Suppressor macrophage treated with lipopolysaccharide for 1 hour (primary cell): ENCODE measurements at regions not wholly inside any gene's neighbourhood (a gene's known extent, or its start where the extent isn't known, plus 50 kb on each side); places are given as distances from the start of the nearest gene placed in this dataset.
A peak's percentile ranks its signal among the peaks of the same experiment; 100 is the strongest.

ENCODE experiments used
- DNase-seq, 3 donors: peaks; one replicate each; pipeline ENCODE4 v3.0.0-alpha.2; 2020 to 2022

- DNase-seq, result no peak
Observed at GRCh38 chr11:70712471-70712870, 314.1 kb downstream of the CTTN start.

- DNase-seq, result no peak
Observed at GRCh38 chr11:70713086-70713835, 314.9 kb downstream of the CTTN start.

- no peak for DNase-seq
Observed at GRCh38 chr11:70713988-70714665, 315.8 kb downstream of the CTTN start.

GRCh38 chr11:70715166-70715951, 317.0 kb downstream of the CTTN start:
- no peak for DNase-seq

- DNase-seq, result no peak
Observed at GRCh38 chr11:70716216-70716615, 317.9 kb downstream of the CTTN start.

GRCh38 chr11:70716986-70717775, 318.9 kb downstream of the CTTN start:
- DNase-seq, result no peak

- DNase-seq, result no peak
Observed at GRCh38 chr11:70717936-70718595, 319.7 kb downstream of the CTTN start.

- no peak for DNase-seq
Observed at GRCh38 chr11:70719516-70719915, 321.2 kb downstream of the CTTN start.

GRCh38 chr11:70720281-70720680, 322.0 kb downstream of the CTTN start:
- no peak for DNase-seq

- DNase-seq, result no peak
Observed at GRCh38 chr11:70721006-70721405, 322.7 kb downstream of the CTTN start.

GRCh38 chr11:70725278-70725677, 326.9 kb downstream of the CTTN start:
- no peak for DNase-seq

- no peak for DNase-seq
Observed at GRCh38 chr11:70725739-70726138, 327.4 kb downstream of the CTTN start.

- DNase-seq, result no peak
Observed at GRCh38 chr11:70727021-70727420, 328.7 kb downstream of the CTTN start.

GRCh38 chr11:70727899-70728620, 329.7 kb downstream of the CTTN start:
- no peak for DNase-seq

GRCh38 chr11:70729949-70730348, 331.6 kb downstream of the CTTN start:
- DNase-seq, result no peak

- no peak for DNase-seq
Observed at GRCh38 chr11:70730411-70730810, 332.1 kb downstream of the CTTN start.

- peak; percentile 4 to 31 (median 5) for DNase-seq
Observed at GRCh38 chr11:70731271-70732022, 333.1 kb downstream of the CTTN start.

- no peak for DNase-seq
Observed at GRCh38 chr11:70732023-70732880, 333.9 kb downstream of the CTTN start.

GRCh38 chr11:70732881-70733196, 334.5 kb downstream of the CTTN start:
- DNase-seq, result no peak
